CD14-positive monocyte (primary cell): ENCODE measurements at regions not wholly inside any gene's neighbourhood (a gene's known extent, or its start where the extent isn't known, plus 50 kb on each side); places are given as distances from the start of the nearest gene placed in this dataset.

Experiments
- DNase-seq, 3 donors: peaks; one replicate each; pipeline ENCODE4 v3.0.0-alpha.2; 2011 to 2022
- H2AFZ ChIP-seq: 2 replicates; pipeline ENCODE4 v1.6.0; 2012; ENCODE audit warnings: mild to moderate bottlenecking, low read depth, low read length, inconsistent platforms; ENCODE audit not compliant: insufficient read depth, poor library complexity, severe bottlenecking
- H3K27ac ChIP-seq, 2 donors: 1 replicate in 1 of 2; 2 replicates in 1 of 2; pipeline ENCODE4 v1.5.1; 2012 to 2013; ENCODE audit warnings: low read length in 2 of 2, control low read depth in 1 of 2, inconsistent platforms in 1 of 2, low read depth in 1 of 2, mild to moderate bottlenecking in 1 of 2
- H3K27me3 ChIP-seq, 2 donors: one replicate each; pipeline versions ENCODE4 v1.6.0 to v1.6.1; 2011 to 2013; ENCODE audit warnings: low read length in 2 of 2; ENCODE audit not compliant: control insufficient read depth in 2 of 2, insufficient read depth in 2 of 2
- H3K36me3 ChIP-seq, 2 donors: replicated peaks in 1 of 2; 1 replicate in 1 of 2; 2 replicates in 1 of 2; pipeline versions ENCODE4 v1.5.1 to v1.6.1; 2012 to 2013; ENCODE audit warnings: low read length in 2 of 2, control low read depth in 1 of 2, inconsistent platforms in 1 of 2, mild to moderate bottlenecking in 1 of 2; ENCODE audit not compliant: insufficient read depth in 2 of 2, control insufficient read depth in 1 of 2
- H3K4me1 ChIP-seq, 2 donors: 1 replicate in 1 of 2; 2 replicates in 1 of 2; pipeline versions ENCODE4 v1.5.1 to v1.6.1; 2012 to 2013; ENCODE audit warnings: low read length in 2 of 2, control low read depth in 1 of 2, inconsistent platforms in 1 of 2, mild to moderate bottlenecking in 1 of 2, moderate library complexity in 1 of 2; ENCODE audit not compliant: insufficient read depth in 2 of 2, control insufficient read depth in 1 of 2
- H3K4me2 ChIP-seq: replicated peaks from 2 replicates; pipeline ENCODE3; 2012; ENCODE audit warnings: low read length, moderate library complexity, mild to moderate bottlenecking; ENCODE audit not compliant: poor library complexity, severe bottlenecking; ENCODE audit errors: extremely low read depth
- H3K4me3 ChIP-seq, 3 experiments: fragments of 200-600 bp in 1 of 3; sonication (generic) in 1 of 3; replicated peaks in 1 of 3; 1 replicate in 2 of 3; 2 replicates in 1 of 3; pipeline ENCODE4 v1.5.1; 2011 to 2013; ENCODE audit warnings: low read length in 3 of 3, mild to moderate bottlenecking in 3 of 3, control low read depth in 2 of 3, low read depth in 2 of 3, inconsistent platforms in 1 of 3, moderate library complexity in 1 of 3
- H3K79me2 ChIP-seq: 2 replicates; pipeline ENCODE4 v1.6.0; 2012; ENCODE audit warnings: mild to moderate bottlenecking, control low read depth, inconsistent platforms, low read length, moderate library complexity; ENCODE audit not compliant: insufficient read depth
- H3K9ac ChIP-seq: 2 replicates; pipeline ENCODE4 v1.6.0; 2017; ENCODE audit warnings: low read length, mild to moderate bottlenecking; ENCODE audit not compliant: insufficient read depth, poor library complexity, severe bottlenecking
- H3K9me3 ChIP-seq, 2 donors: replicated peaks in 1 of 2; 1 replicate in 1 of 2; 2 replicates in 1 of 2; pipeline versions ENCODE4 v1.5.1 to v1.6.1; 2012 to 2013; ENCODE audit warnings: low read length in 2 of 2, control low read depth in 1 of 2; ENCODE audit not compliant: control insufficient read depth in 1 of 2, insufficient read depth in 1 of 2
- H4K20me1 ChIP-seq: 2 replicates; pipeline ENCODE4 v1.6.0; 2012; ENCODE audit warnings: mild to moderate bottlenecking, low read length, control low read depth, moderate library complexity; ENCODE audit not compliant: insufficient read depth
- H3K27ac Mint-ChIP-seq, 7 donors: one replicate each; pipeline ENCODE4 v1.8.0; 2020; ENCODE audit warnings: mild to moderate bottlenecking in 7 of 7, mixed read lengths in 7 of 7, moderate library complexity in 6 of 7, inconsistent platforms in 2 of 7
- H3K27me3 Mint-ChIP-seq, 3 donors: one replicate each; pipeline ENCODE4 v1.8.0; 2021 to 2022; ENCODE audit warnings: low read depth in 3 of 3, mild to moderate bottlenecking in 3 of 3, mixed read lengths in 3 of 3, moderate library complexity in 3 of 3, inconsistent platforms in 1 of 3
- H3K36me3 Mint-ChIP-seq, 2 donors: one replicate each; pipeline ENCODE4 v1.8.0; 2020; ENCODE audit warnings: mixed read lengths in 2 of 2, inconsistent platforms in 1 of 2, mild to moderate bottlenecking in 1 of 2
- H3K4me1 Mint-ChIP-seq: one replicate; pipeline ENCODE4 v1.8.0; 2020; ENCODE audit warnings: mild to moderate bottlenecking, mixed read lengths
- H3K4me3 Mint-ChIP-seq, 2 donors: one replicate each; pipeline ENCODE4 v1.8.0; 2020; ENCODE audit warnings: mild to moderate bottlenecking in 2 of 2, mixed read lengths in 2 of 2, moderate library complexity in 1 of 2
- H3K9me3 Mint-ChIP-seq, 7 donors: one replicate each; pipeline ENCODE4 v1.8.0; 2020 to 2022; ENCODE audit warnings: mixed read lengths in 7 of 7, mild to moderate bottlenecking in 6 of 7, moderate library complexity in 6 of 7, inconsistent platforms in 2 of 7
- WGBS: methylation state at CpG from one replicate; pipeline ENCODE4 v1.1.5; 2013; ENCODE audit warnings: missing lambda C conversion rate; ENCODE audit not compliant: insufficient coverage; 5-methylcytosine and 5-hydroxymethylcytosine counted together
- intact Hi-C, 2 donors: fragments of 100-400 bp; cut with micrococcal nuclease; formaldehyde crosslinking; loops; one replicate each; pipeline versions ENCODE4 v1.15.0 to v1.15.1; 2023
- TF ChIP-seq, protein P1 (sequence below): fragments of 200-600 bp; IDR thresholded peaks from one replicate; pipeline ENCODE4 v1.8.0; 2022; ENCODE audit warnings: antibody characterized with exemption, mild to moderate bottlenecking

DNA sequence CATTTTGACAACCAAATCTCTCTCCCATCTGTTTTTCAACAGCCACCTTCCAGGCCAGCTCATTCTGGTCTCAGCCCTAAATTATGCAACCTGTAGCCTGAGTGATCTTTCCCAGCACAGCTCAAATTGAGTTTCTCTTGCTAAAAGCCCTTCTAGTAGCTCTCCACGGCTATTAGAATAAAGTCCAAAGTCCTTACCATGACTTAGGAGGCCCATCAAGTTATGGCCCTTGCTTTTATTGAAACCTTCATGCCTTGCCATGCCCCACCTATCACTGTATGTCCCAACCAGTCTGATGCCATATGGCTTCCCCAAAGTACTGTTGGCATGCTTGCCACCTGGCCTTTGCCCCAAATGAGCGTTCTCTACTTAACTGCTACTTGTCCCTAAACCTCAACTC lies 303.5 kb upstream of the GADL1 start:
- 92% methylated on average over 1 of the region's 2 CpGs for WGBS
- Histone ChIP-seq H3K36me3 (no peaks in the 10 kb centered on the region), H3K27me3 (no peaks in the 10 kb centered on the region), H3K9me3 (no peaks in the 10 kb centered on the region), H3K4me3 (no peak overlapping the region), H3K4me1 (no peaks in the 10 kb centered on the region), H3K4me2 (no peak overlapping the region), H3K9ac (no peak overlapping the region), H2AFZ (no peak overlapping the region), H4K20me1 (no peaks in the 10 kb centered on the region), H3K27ac (no peak overlapping the region), H3K79me2 (no peaks in the 10 kb centered on the region)
- no peak for DNase-seq
- Mint-ChIP-seq H3K4me1 (no peaks in the 10 kb centered on the region), H3K9me3 (peaks cover 0 to 7% (median 0%) of the 10 kb centered on the region in 7 donors), H3K27me3 (no peaks in the 10 kb centered on the region), H3K4me3 (no peak overlapping the region), H3K36me3 (no peaks in the 10 kb centered on the region), H3K27ac (no peak overlapping the region)
- intact Hi-C loops, result no loop called here
- TF ChIP-seq, protein P1, sequence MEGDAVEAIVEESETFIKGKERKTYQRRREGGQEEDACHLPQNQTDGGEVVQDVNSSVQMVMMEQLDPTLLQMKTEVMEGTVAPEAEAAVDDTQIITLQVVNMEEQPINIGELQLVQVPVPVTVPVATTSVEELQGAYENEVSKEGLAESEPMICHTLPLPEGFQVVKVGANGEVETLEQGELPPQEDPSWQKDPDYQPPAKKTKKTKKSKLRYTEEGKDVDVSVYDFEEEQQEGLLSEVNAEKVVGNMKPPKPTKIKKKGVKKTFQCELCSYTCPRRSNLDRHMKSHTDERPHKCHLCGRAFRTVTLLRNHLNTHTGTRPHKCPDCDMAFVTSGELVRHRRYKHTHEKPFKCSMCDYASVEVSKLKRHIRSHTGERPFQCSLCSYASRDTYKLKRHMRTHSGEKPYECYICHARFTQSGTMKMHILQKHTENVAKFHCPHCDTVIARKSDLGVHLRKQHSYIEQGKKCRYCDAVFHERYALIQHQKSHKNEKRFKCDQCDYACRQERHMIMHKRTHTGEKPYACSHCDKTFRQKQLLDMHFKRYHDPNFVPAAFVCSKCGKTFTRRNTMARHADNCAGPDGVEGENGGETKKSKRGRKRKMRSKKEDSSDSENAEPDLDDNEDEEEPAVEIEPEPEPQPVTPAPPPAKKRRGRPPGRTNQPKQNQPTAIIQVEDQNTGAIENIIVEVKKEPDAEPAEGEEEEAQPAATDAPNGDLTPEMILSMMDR, result no peak

DNA sequence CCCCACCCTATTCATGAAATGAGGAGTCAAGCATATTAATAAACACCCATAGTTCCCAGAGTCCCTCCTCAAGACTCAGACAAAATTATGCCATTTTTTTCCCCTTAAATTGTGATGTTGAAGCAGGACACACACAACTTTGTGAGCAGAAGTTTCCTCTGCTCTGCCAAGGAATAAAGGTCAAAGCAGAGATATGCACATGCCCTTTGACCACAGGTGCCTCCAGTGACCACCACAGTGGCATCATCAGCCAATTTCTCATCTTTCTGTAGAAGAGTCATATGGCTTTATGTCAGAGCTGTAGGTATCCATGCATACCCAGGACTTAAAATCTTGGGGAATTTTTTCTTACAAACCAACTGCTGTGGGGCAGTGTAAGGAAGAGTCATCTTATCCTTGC lies 304.4 kb upstream of the GADL1 start:
- H3K9me3 Mint-ChIP-seq, result peaks cover 0 to 8% (median 1%) of the 10 kb centered on the region in 7 donors
- H2AFZ ChIP-seq, result no peak overlapping the region
- no peaks in the 10 kb centered on the region for H4K20me1 ChIP-seq
- no peaks in the 10 kb centered on the region for H3K27me3 Mint-ChIP-seq
- no peaks in the 10 kb centered on the region for H3K9me3 ChIP-seq
- no peak overlapping the region for H3K27ac ChIP-seq
- H3K4me1 Mint-ChIP-seq, result no peaks in the 10 kb centered on the region
- H3K36me3 ChIP-seq, result no peaks in the 10 kb centered on the region
- intact Hi-C loops, result no loop called here
- no peak overlapping the region for H3K4me3 Mint-ChIP-seq
- no peaks in the 10 kb centered on the region for H3K4me1 ChIP-seq
- TF ChIP-seq, protein P1, result no peak
- H3K27me3 ChIP-seq, result no peaks in the 10 kb centered on the region
- no peaks in the 10 kb centered on the region for H3K36me3 Mint-ChIP-seq
- H3K79me2 ChIP-seq, result no peaks in the 10 kb centered on the region
- no peak overlapping the region for H3K4me2 ChIP-seq
- H3K27ac Mint-ChIP-seq, result no peak overlapping the region
- no peak for DNase-seq
- H3K4me3 ChIP-seq, result no peak overlapping the region
- no peak overlapping the region for H3K9ac ChIP-seq
